Psoas muscle (tissue), 7 donors: ENCODE measurements at regions not wholly inside any gene's neighbourhood (a gene's known extent, or its start where the extent isn't known, plus 50 kb on each side); places are given as distances from the start of the nearest gene placed in this dataset.

ENCODE experiments used
- ATAC-seq, 4 donors: fragments of 200-7000 bp; cut with Tn5 transposase; one replicate each; pipeline ENCODE4 v1.9.1; 2020; ENCODE audit warnings: moderate library complexity in 3 of 4, mild to moderate bottlenecking in 2 of 4
- DNase-seq, 2 donors: peaks; one replicate each; pipeline ENCODE4 v3.0.0-alpha.2; 2020
- H3K27ac ChIP-seq: fragments of 200-600 bp; one replicate; pipeline ENCODE4 v1.8.0; 2022
- H3K27me3 ChIP-seq, 3 donors: fragments of 200-600 bp in 1 of 3; one replicate each; pipeline versions ENCODE4 v1.6.1 to v1.8.0; 2013 to 2022; ENCODE audit warnings: low read length in 2 of 3, mild to moderate bottlenecking in 2 of 3, moderate library complexity in 1 of 3; ENCODE audit not compliant: insufficient read depth in 3 of 3
- H3K36me3 ChIP-seq, 2 donors: fragments of 200-600 bp in 1 of 2; one replicate each; pipeline versions ENCODE4 v1.6.1 to v1.8.0; 2013 to 2022; ENCODE audit warnings: low read depth in 1 of 2, mild to moderate bottlenecking in 1 of 2, moderate library complexity in 1 of 2; ENCODE audit not compliant: insufficient read depth in 1 of 2
- H3K4me1 ChIP-seq: fragments of 200-600 bp; one replicate; pipeline ENCODE4 v1.8.0; 2022
- H3K4me3 ChIP-seq: fragments of 200-600 bp; one replicate; pipeline ENCODE4 v1.8.0; 2022; ENCODE audit warnings: mild to moderate bottlenecking
- H3K9me3 ChIP-seq: fragments of 200-600 bp; one replicate; pipeline ENCODE4 v1.8.0; 2022
- CTCF ChIP-seq: fragments of 200-600 bp; IDR thresholded peaks from one replicate; pipeline ENCODE4 v1.8.0; 2022; ENCODE audit warnings: antibody characterized with exemption
- WGBS, 3 donors: extraction: QIAGEN DNeasy Blood & Tissue Kit; methylation state at CpG; one replicate each; pipeline versions ENCODE4 v1.1.6 to v1.1.7; 2013; 5-methylcytosine and 5-hydroxymethylcytosine counted together
- intact Hi-C, 2 donors: fragments of 100-400 bp; cut with DNase I; formaldehyde crosslinking; loops; one replicate each; pipeline versions ENCODE4 v1.11.0 to v1.14.2; 2022
- donor health status: healthy with polysubstance abuse.
- donor health status: DM: no; HTN: no; CAD: no; lungs with moderate emphysema.
- donor health status: Bipolar disorder and iron deficiency.
- donor health status: healthy.
- donor health status: DM: yes; HTN: yes; CAD: no.
- donor health status: DM: no; HTN: no; CAD: no.
- donor health status: DM: yes; HTN: yes; CAD: no.

GRCh38 chr21:16116798-16117197 is 387.0 kb downstream of the USP25 start:
- DNase-seq (no peak), ATAC-seq (no peak)
- Histone ChIP-seq H3K4me3 (no peak overlapping the region), H3K4me1 (no peaks in the 10 kb centered on the region), H3K36me3 (no peaks in the 10 kb centered on the region), H3K27ac (no peak overlapping the region), H3K9me3 (no peaks in the 10 kb centered on the region), H3K27me3 (no peaks in the 10 kb centered on the region)
- 80 to 95% (median 85%) methylated on average over 1 of the region's 1 CpG for WGBS, 3 donors
- intact Hi-C loops = no loop called here
- TF ChIP-seq CTCF = no peak

- ATAC-seq (no peak), DNase-seq (no peak)
- Histone ChIP-seq H3K4me3 (no peak overlapping the region), H3K36me3 (no peaks in the 10 kb centered on the region), H3K4me1 (no peaks in the 10 kb centered on the region), H3K27ac (no peak overlapping the region), H3K9me3 (no peaks in the 10 kb centered on the region), H3K27me3 (no peaks in the 10 kb centered on the region)
- TF ChIP-seq CTCF = no peak
- intact Hi-C loops = no loop called here
- WGBS, 3 donors = 59 to 73% (median 72%) methylated on average over 4 of the region's 4 CpGs
Observed at GRCh38 chr21:16117331-16117730, 387.5 kb downstream of the USP25 start.

- Histone ChIP-seq H3K27me3 (no peaks in the 10 kb centered on the region), H3K36me3 (no peaks in the 10 kb centered on the region), H3K27ac (no peak overlapping the region), H3K4me3 (no peak overlapping the region), H3K4me1 (no peaks in the 10 kb centered on the region), H3K9me3 (no peaks in the 10 kb centered on the region)
- no peak for DNase-seq
- no peak for TF ChIP-seq CTCF
- WGBS, 3 donors = 43 to 45% (median 43%) methylated on average over 8 of the region's 8 CpGs
- no peak for ATAC-seq
- intact Hi-C loops = no loop called here
Observed at GRCh38 chr21:16117851-16118590, 388.2 kb downstream of the USP25 start.

GRCh38 chr21:16124378-16125138 is 394.8 kb downstream of the USP25 start:
- no peak for TF ChIP-seq CTCF
- no peaks in the 10 kb centered on the region for H3K9me3 ChIP-seq
- DNase-seq = no peak
- 75 to 77% (median 76%) methylated on average over 5 of the region's 5 CpGs for WGBS, 3 donors
- no peak overlapping the region for H3K27ac ChIP-seq
- H3K4me1 ChIP-seq = no peaks in the 10 kb centered on the region
- H3K27me3 ChIP-seq = no peaks in the 10 kb centered on the region
- intact Hi-C loops = no loop called here
- ATAC-seq = no peak
- no peak overlapping the region for H3K4me3 ChIP-seq
- H3K36me3 ChIP-seq = no peaks in the 10 kb centered on the region
